ENCODE measurements at regions not wholly inside any gene's neighbourhood (a gene's known extent, or its start where the extent isn't known, plus 50 kb on each side); places are given as distances from the start of the nearest gene placed in this dataset.

DNA sequence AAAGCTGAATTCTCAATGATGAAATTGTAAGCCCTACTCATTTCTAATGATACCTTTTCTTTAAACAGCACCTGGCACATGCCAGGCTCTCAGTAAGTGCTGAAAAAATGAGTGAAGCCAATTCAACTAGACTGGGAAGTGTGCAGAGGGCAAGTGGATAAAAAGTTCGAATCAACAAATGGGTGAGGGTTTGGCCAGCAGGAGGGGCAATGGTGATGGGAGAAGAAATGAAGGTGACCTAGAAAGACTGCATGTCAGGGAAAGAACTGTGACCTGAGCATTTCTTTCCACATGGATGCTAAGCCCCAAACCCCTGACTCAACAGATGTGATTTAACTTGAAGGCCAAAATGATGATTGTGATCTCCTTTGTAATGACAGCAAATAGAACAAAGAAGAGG, 54.6 kb downstream of the DKK1 start:
- peak in 1 of 3 experiments; percentile 24 for TF ChIP-seq CTCF (optimal IDR thresholded peaks at IDR 0.05 in 1 of 3, IDR thresholded peaks at IDR 0.05 in 1 of 3, conservative IDR thresholded peaks at IDR 0.05 in 1 of 3; ENCODE audit: extremely low read depth in 1 of 3, insufficient read depth in 2 of 3, low read length in 3 of 3)
- TF ChIP-seq EZH2 (IDR thresholded peaks at IDR 0.05; ENCODE audit: low read length) = no peak

Measured in keratinocyte (primary cell).